ENCODE measurements at regions not wholly inside any gene's neighbourhood (a gene's known extent, or its start where the extent isn't known, plus 50 kb on each side); places are given as distances from the start of the nearest gene placed in this dataset.
"Not testable (repeated sequence)": the region's sequence is repeated elsewhere in the genome, so short reads cannot be mapped to it uniquely, and the experiment has no call there.

DNA sequence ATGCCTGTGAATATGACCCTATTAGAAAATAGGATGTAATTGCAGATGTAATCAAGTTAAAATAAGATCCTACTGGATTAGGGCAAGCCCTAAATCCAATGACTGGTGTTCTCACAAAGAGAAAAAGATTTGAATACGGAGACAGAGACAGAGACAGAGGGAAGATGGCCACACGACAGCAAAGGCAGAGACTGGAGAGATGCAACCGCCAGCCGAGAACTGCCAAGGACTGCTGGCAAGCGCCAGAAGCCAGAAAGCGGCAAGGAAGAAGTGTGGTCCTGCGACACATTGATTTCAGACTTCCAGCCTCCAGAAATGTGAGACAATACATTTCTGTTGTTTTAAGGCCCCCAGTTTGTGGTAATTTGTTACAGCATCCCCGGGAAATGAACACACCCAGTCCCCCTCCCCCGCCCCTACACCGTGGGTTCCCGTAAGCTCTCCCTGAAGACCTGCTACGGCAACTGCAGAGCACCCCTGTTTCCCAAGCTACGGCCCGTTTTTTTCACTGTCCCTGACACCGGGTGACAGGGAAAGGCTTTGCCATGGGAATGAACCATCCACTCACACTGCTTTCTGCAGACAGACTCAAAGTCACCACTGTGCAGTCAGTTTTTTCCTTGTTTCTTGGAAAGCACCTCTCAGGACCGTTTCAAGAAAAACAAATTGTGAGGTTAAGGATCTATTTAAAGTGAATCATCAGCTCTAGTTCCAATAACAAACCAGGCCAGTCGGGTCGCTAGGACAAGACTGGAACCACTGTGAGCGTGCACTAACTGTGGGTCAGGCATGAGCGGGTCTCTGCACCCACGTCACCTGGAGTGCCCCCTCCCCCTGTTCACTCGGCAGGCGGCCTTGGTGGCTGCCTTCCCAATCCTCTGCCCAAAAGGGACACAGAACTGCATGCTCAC is 199.2 kb upstream of the IRF2BP2 start:
- H3K4me3 ChIP-seq (replicated peaks; ENCODE audit: low read depth, low read length); DNase-seq (ENCODE audit: low read depth): not testable (repeated sequence)

DNA sequence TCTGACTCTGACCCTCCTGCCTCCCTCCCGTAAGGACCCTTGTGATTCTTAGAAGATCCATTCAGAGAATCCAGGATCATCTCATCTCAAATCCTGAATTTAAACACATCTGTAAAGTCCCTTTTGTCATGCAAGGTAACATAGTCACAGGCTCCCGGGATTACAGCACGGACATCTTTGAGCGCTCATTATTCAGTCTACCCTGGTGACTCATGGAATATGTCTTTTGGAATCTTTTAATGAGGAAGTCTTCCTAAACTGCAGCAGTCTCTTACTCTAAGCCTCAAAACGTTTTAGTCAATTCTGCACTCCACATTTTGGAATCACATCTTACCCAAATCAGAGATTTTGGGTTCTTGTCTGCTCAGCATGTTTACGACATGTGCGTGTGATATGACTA is 198.5 kb upstream of the IRF2BP2 start:
- DNase-seq (ENCODE audit: low read depth); H3K4me3 ChIP-seq (replicated peaks; ENCODE audit: low read depth, low read length): not testable (repeated sequence)

DNA sequence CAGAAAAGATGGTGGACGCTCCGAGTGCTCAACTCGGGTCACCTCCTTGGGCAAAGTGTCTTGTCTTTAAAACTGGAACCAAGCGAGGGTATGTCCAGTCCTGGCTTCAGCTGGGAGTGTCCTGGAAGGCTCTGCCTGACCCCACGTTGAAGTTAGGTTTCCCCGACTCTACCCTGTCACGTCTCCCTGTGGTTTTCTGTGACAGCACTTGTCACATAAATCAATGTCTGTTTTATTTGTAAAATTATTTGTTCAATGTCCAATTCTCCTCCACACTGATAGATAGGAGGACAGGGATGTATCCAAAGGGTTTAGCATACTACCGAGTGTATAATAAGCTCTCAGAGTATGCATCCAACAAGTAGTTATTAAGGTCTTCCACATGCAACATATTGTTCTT is 197.7 kb upstream of the IRF2BP2 start:
- not testable (repeated sequence) for DNase-seq (ENCODE audit: low read depth); H3K4me3 ChIP-seq (replicated peaks; ENCODE audit: low read depth, low read length)

DNA sequence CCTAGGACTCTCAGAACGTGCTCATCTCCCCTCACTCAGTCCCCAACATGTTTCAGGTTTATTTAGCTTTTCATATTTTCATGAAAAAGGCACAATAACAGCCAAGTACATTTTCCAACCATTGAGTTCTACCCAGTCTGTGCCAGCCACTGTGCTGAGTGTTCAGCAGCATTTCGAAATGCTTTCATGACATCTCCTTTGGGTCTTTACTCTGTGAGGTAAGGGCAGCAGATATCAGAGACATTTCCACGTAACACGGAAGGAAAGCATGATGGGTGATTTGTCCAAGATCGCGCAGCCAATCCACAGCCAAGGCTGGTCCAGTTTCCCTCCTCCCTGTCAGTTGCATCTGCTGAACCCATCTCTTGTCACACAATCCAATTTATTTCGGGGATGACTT is 192.6 kb upstream of the IRF2BP2 start:
- DNase-seq (ENCODE audit: low read depth); H3K4me3 ChIP-seq (replicated peaks; ENCODE audit: low read depth, low read length): not testable (repeated sequence)

DNA sequence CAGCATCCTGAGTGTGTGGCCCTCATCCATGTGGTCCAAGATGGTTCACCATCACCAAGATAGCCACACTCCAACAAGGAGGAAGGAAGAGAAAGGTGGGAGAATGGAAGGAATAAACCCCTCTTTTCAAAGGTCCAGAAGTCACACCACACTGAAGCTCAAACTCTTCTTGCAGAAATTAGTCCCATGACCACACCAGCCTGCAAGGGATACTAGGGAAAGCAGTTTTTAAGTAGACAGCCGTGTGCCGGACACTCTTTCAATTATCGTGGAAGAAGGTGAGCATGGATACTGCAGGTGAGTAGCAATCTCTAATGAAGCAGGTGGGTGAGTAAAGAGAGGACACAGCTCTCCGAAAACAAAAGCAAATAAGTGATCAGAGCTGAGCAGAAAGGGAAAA is 191.7 kb upstream of the IRF2BP2 start:
- DNase-seq (ENCODE audit: low read depth) = not testable (repeated sequence)

DNA sequence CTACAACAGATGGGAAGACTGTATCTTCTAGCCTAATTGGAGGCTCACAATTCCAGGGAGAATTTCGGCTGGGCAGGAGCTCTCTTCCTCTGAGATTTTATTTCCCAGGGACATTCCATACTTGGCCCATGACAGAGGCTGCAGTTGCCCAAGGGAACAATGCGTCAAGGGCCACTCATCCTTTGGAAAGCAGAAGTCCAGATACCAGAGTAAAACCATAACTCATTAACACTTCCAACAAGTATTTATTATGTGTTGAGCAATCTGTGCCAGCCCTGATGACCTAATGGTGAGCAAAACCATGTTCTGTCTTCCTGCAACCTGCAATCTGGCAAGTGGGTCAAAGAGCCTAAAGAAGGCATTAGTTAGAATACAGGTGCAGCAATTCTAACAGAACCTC is 191.2 kb upstream of the IRF2BP2 start:
- DNase-seq (ENCODE audit: low read depth); H3K4me3 ChIP-seq (replicated peaks; ENCODE audit: low read depth, low read length): not testable (repeated sequence)

More for the DNA sequence above, 191.7 kb upstream of the IRF2BP2 start:
- not testable (repeated sequence) for H3K4me3 ChIP-seq (replicated peaks; ENCODE audit: low read depth, low read length)

DNA sequence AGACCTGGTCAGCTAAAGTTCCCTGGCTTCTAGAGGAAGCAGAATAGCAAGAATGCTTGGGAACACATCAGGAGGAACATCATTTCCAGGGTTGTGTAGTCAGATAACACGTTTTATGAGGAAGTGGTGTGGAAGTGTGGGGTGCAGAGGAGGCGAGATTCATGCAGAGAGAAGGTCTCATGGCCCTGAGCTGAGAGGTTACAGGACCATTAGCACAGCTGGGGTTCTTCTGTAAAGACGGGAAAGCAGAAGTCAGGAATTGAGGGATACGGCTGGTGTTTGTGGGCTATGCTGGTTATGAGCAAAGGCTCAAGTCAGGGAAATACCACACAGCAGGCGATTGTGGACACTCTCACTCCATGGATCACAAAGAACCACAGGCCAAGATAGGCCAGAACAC is 190.6 kb upstream of the IRF2BP2 start:
- H3K4me3 ChIP-seq (replicated peaks; ENCODE audit: low read depth, low read length); DNase-seq (ENCODE audit: low read depth): not testable (repeated sequence)

DNA sequence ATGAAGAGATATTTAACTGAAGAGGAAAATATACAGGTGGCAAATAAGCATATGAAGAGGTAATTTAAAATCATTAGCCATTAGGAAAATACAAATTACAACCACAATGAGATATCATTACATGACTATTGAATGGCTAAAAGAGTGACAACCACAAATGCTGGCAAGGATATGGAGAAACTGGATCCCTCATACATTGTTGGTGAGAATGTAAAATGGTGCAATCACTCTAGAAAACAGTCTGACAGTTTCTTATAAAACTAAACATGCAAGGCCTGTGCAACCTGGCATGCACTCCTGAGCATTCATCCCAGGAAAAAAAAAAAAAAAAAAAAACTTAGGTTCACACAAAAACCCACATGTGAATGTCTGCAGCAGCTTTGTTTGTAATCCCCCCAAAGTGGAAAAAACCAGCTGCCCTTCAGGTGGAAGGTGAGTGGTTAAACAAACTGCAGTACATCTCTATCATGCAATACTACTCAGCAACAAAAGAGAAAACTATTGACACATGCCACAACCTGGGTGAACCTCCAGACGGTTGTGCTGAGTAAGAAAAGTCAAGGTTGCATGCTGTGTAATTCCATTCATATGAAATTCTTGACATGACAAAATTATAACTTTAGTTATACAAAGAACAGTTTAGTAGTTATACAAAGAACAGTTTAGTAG is 189.2 kb upstream of the IRF2BP2 start:
- not testable (repeated sequence) for DNase-seq (ENCODE audit: low read depth); H3K4me3 ChIP-seq (replicated peaks; ENCODE audit: low read depth, low read length)

DNA sequence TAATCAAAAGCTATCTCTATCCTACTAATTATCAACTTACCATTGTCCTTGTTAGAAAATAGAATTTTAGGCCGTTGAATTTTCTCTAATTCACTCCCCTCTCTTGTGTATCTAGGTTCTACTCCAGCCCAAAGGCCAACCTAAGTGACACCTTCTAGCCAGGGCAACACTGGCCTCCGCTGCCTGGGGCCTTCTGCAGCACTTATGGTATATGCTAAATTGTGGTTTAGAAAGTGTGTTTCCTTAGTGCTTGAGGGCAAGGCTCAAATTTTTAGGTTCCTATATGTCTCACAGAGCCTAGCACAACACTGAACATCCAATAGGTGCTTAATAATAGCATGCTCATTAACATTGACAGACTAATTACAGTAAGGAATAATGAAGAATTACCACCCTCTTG is 187.2 kb upstream of the IRF2BP2 start:
- DNase-seq (ENCODE audit: low read depth); H3K4me3 ChIP-seq (replicated peaks; ENCODE audit: low read depth, low read length): not testable (repeated sequence)

DNA sequence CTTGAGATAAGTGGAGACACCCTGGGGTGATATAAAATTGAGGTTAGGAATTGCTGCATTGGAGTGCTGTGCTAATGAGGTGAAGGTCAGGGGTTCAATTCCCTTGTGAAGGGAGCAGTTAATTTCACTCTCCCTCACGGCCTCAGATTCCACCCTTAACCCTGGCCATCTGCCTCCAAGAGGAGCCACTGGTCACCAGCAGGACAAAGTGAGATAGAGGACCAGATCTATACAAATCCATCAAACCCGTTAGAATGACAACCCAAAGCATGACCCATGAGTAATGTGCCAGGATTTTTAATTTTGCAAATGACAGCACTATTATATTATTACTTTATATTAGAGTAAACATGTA is 186.4 kb upstream of the IRF2BP2 start:
- not testable (repeated sequence) for DNase-seq (ENCODE audit: low read depth); H3K4me3 ChIP-seq (replicated peaks; ENCODE audit: low read depth, low read length)

DNA sequence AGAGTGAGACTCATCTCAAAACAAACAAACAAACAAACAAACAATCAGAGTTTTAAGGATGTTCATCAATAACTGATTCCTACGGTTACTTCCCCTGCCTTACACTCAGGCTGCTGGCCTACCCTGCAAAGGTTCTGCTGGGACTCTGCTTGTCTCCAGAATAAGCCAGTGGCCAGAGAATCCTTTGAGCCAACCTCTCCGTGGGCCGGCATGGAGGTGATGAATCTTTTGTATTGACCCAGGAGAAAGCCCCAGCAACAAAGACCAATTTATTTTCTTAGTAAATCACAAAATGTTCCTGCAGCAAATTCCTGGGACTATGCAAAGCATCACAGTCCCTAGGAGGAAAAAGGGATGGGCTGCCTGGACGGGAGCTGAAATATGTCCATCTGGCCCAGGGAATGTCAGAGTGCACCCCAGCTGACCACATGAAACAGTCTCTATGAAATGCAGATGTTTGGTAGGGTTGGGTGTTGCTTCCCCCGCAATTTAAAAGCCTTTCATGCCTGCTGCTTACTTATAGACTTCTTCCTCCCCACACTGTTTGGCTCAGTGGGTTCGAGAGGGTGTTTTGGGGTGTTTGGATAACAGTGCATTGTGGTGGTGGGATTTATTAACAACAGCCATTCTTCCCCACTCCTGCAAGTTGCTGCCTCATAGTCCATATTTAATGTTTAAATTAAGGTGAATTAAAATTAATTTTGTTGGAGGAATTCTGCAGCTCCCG is 185.9 kb upstream of the IRF2BP2 start:
- DNase-seq (ENCODE audit: low read depth) = not testable (repeated sequence)

DNA sequence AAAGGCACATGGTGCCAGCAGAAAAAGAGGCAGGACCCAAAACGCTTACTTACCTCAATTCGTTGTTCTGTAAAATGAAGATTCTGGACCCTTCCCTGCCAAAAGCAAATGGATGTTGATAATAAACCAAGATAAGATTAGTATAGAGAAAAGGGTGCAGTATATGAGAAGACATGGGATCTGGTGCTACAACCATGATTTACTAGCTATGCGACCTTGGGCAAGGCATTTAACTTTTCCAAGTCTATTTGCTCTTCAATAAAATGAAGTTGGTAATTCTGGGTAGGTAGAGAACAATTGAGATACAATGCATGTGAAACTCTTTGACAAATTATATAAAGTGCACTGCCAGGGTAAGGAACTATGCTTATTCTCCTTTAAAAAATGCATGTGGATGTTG is 185.0 kb upstream of the IRF2BP2 start:
- not testable (repeated sequence) for DNase-seq (ENCODE audit: low read depth); H3K4me3 ChIP-seq (replicated peaks; ENCODE audit: low read depth, low read length)

More for the DNA sequence above, 185.9 kb upstream of the IRF2BP2 start:
- H3K4me3 ChIP-seq (replicated peaks; ENCODE audit: low read depth, low read length) = not testable (repeated sequence)

DNA sequence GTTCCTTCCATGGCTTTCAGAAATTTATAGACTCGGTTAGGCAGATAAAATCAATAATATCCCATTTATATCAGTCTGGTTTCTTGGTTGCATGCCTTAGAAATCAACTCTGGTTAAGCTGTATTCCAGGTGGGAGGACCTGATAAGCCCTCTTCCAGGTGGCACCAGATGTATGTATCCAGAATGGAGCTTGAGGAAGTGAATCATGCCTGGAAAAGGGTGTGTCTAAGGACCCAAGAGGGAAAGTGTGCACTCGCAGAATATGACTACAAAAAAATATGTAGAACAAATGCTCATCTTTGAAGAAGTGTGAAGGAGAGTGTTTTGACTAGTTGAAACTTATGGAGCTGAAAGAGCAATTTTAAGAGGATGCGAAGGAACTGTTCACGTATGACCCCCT is 184.5 kb upstream of the IRF2BP2 start:
- not testable (repeated sequence) for DNase-seq (ENCODE audit: low read depth)

DNA sequence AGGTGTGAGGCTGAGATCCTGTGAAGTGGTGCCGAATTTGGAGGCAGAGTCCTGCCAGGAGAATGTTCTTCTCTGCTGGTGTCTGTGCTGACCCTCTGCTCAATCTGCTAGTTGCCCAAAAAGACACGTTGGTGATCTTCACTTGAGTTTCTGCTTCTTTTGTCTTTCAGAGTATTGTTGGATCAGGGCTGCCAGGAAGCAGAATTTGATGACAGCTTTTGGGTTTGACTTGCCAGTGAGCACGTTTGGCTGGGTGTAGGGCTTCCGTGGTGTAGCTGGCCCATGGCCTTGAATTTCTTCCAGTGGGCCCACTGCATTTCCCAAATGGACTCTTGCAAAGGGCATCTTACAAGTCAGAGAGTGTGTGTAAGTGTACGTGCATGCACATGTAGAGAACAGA is 183.9 kb upstream of the IRF2BP2 start:
- H3K4me3 ChIP-seq (replicated peaks; ENCODE audit: low read depth, low read length); DNase-seq (ENCODE audit: low read depth): not testable (repeated sequence)

More for the DNA sequence above, 184.5 kb upstream of the IRF2BP2 start:
- not testable (repeated sequence) for H3K4me3 ChIP-seq (replicated peaks; ENCODE audit: low read depth, low read length)

DNA sequence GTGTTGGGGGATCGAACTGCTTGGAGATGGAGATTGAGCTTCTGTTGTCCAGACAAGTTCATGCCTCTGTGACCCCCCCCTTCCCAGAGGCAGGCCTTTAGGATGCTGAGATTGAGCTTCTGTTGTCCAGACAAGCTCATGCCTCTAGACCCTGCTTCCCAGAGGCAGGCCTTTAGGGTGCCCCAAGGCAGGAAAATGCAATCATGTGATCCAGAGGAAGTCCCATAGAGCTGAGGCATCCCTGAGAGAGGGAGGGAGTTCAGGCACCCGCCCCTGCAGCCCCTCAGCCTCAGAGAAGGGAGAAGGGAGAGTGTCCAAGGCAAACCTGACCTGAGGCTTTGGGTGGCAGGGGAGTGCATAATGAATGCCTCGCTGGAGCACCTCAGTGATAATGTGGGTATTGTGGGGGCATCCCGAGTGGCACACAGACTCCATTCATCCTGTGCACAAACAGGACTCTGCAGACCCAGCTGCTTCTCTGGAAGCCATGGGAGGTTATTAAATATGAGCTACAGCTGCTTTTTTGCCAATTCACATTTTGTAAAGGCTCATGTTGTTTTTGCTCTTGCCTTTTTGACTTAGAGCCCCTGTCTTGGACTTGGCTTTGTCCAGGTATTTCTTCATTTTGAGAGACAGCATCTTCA is 182.4 kb upstream of the IRF2BP2 start:
- not testable (repeated sequence) for H3K4me3 ChIP-seq (replicated peaks; ENCODE audit: low read depth, low read length); DNase-seq (ENCODE audit: low read depth)

DNA sequence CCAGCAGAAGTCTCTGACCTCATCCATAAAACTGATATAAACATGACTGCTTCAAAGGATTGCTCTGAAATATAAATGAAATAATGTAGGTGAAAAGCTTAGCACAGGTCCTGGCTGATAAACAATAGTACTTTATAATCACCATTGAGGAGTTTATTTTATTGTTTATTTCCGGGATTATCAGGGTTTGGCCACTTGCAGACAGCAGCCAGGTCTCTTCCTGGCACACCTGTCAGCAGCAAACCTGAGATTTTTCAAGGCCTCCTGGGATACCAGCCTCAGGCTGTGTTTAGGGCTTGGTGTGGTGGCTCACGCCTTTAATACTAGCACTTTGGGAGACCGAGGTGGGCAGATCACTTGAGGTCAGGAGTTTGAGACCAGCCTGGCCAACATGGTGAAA is 181.6 kb upstream of the IRF2BP2 start:
- H3K4me3 ChIP-seq (replicated peaks; ENCODE audit: low read depth, low read length); DNase-seq (ENCODE audit: low read depth): not testable (repeated sequence)

DNA sequence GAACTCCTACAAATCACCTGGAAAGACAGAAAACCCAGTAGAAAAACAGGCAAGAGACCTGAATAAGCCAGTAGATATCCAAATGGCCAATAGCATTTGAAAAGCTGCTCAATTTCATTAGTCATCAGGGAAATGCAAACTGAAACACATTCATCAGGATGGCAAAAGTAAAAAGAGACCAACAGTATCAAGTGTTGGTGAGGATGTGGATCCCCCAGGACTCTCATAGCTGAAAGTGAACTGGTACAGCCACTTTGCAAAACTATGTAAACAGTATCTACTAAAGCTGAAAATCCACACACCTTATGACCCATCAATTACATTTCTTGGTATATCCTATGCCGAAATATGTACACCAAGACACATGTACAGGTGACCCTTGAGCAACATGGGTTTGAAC is 180.4 kb upstream of the IRF2BP2 start:
- DNase-seq (ENCODE audit: low read depth); H3K4me3 ChIP-seq (replicated peaks; ENCODE audit: low read depth, low read length): not testable (repeated sequence)

DNA sequence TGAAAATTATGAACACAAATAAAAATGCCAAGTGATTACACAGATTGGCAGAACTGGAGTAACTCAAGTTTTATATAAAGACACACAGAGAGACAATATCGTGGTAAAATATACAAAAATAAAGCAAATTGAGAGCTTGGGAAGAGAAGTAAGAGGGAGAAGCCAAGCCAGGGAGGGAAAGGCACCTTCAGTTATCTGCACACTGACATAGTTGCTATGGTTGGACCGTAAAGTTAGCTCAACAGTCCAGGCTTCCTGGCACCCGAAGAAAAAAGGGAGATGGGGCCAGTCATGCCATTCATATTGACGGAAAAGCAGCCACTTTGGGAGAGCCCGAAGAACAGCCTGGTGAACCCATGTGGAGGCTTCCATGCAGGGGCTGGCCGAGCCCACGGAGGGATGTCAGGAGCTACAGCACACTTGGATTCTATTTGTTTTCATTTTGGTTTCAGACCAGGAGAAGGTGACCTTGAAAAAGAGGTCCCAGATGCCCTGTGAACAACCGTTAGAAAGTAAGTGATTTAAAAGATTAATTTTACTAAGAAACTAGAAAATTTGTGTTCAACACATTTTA is 177.1 kb upstream of the IRF2BP2 start:
- not testable (repeated sequence) for DNase-seq (ENCODE audit: low read depth); H3K4me3 ChIP-seq (replicated peaks; ENCODE audit: low read depth, low read length)
